Glutamatergic neuron (in vitro differentiated cells): ENCODE measurements at regions not wholly inside any gene's neighbourhood (a gene's known extent, or its start where the extent isn't known, plus 50 kb on each side); places are given as distances from the start of the nearest gene placed in this dataset.

Source experiments
- DNase-seq: peaks from one replicate; pipeline ENCODE4 v3.0.0; 2022
- H3K27ac Mint-ChIP-seq: one replicate; pipeline ENCODE4 v1.8.0; 2020; ENCODE audit warnings: mild to moderate bottlenecking, mixed read lengths, inconsistent platforms; ENCODE audit not compliant: unreplicated experiment
- H3K27me3 Mint-ChIP-seq: one replicate; pipeline ENCODE4 v1.8.0; 2020; ENCODE audit warnings: mild to moderate bottlenecking, moderate library complexity, mixed read lengths, inconsistent platforms; ENCODE audit not compliant: unreplicated experiment
- H3K36me3 Mint-ChIP-seq: one replicate; pipeline ENCODE4 v1.8.0; 2020; ENCODE audit warnings: mild to moderate bottlenecking, mixed read lengths, inconsistent platforms; ENCODE audit not compliant: unreplicated experiment
- H3K4me1 Mint-ChIP-seq: one replicate; pipeline ENCODE4 v1.8.0; 2020; ENCODE audit warnings: mild to moderate bottlenecking, low read depth, mixed read lengths, inconsistent platforms; ENCODE audit not compliant: unreplicated experiment
- H3K4me3 Mint-ChIP-seq: one replicate; pipeline ENCODE4 v1.8.0; 2020; ENCODE audit warnings: mild to moderate bottlenecking, mixed read lengths, inconsistent platforms; ENCODE audit not compliant: unreplicated experiment
- H3K9me3 Mint-ChIP-seq: one replicate; pipeline ENCODE4 v1.8.0; 2020; ENCODE audit warnings: mild to moderate bottlenecking, moderate library complexity, mixed read lengths, inconsistent platforms; ENCODE audit not compliant: unreplicated experiment
- TF ChIP-seq, protein P1 (sequence below): fragments of 200-600 bp; sonication (generic); IDR thresholded peaks from one replicate; pipeline ENCODE4 v1.5.0; 2021; ENCODE audit not compliant: partially characterized antibody, unreplicated experiment

DNA sequence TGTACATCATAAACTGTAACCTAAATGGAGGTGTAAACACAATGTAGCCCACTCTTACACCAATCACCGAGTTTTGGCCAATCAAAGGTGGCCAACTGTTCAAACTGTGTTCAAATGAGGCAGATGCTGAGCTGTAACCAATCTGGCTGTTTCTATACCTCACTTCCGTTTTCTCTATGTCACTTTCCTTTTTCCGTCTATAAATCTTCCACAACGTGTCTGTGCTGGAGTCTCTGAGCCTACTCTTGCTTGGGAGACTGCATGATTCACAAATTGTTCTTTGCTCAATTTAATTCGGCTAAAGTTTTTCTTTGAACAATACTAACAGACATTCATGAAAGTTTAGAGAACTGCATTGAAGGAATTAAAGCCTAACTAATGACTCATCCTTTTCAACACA lies 547.1 kb upstream of the USP15 start:
- no peak for DNase-seq
- Mint-ChIP-seq H3K4me1 (no peaks in the 10 kb centered on the region), H3K9me3 (no peaks in the 10 kb centered on the region), H3K36me3 (no peaks in the 10 kb centered on the region), H3K27me3 (no peaks in the 10 kb centered on the region), H3K4me3 (no peak overlapping the region), H3K27ac (no peak overlapping the region)
- TF ChIP-seq, protein P1, sequence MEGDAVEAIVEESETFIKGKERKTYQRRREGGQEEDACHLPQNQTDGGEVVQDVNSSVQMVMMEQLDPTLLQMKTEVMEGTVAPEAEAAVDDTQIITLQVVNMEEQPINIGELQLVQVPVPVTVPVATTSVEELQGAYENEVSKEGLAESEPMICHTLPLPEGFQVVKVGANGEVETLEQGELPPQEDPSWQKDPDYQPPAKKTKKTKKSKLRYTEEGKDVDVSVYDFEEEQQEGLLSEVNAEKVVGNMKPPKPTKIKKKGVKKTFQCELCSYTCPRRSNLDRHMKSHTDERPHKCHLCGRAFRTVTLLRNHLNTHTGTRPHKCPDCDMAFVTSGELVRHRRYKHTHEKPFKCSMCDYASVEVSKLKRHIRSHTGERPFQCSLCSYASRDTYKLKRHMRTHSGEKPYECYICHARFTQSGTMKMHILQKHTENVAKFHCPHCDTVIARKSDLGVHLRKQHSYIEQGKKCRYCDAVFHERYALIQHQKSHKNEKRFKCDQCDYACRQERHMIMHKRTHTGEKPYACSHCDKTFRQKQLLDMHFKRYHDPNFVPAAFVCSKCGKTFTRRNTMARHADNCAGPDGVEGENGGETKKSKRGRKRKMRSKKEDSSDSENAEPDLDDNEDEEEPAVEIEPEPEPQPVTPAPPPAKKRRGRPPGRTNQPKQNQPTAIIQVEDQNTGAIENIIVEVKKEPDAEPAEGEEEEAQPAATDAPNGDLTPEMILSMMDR = no peak

DNA sequence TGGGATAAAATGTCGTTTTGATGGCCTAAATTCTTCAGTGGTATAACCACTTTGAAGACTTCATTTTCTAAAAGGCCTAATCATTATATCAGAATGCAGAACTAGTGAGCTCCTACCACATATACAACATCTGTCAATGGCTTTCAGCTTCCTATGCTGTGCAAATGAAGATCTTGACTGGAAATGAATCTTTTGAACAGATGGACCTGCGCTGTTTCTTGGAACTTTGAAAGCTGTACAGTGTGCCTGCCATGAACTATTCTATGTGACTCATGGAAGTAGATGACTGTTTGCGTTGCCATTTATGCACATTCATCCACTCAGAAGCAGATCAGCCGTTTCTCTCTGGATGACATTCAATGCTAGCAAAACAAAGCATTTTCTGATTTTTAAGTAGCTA lies 542.2 kb upstream of the USP15 start:
- TF ChIP-seq, protein P1 = no peak
- Mint-ChIP-seq H3K4me3 (no peak overlapping the region), H3K4me1 (no peaks in the 10 kb centered on the region), H3K9me3 (no peaks in the 10 kb centered on the region), H3K27ac (no peak overlapping the region), H3K27me3 (no peaks in the 10 kb centered on the region), H3K36me3 (no peaks in the 10 kb centered on the region)
- no peak for DNase-seq

DNA sequence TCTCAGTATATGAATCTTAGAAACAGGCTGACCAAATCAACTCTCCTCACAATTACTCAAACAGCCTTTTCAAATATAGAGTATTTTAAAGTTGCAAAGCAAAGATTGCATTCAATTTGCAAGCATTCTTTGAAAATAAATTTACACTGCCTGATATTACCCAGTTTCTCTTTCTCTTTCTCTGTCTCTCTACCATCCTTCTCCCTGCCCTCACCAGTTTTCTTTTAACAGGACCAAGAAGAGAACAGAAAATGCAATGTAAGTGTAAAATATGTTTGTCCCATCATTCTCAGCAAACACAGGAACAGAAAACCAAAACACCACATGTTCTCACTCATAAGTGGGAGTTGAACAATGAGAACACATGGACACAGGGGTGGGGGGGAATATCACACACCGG lies 520.3 kb upstream of the USP15 start:
- H3K4me3 Mint-ChIP-seq = no peak overlapping the region
- no peaks in the 10 kb centered on the region for H3K9me3 Mint-ChIP-seq
- H3K36me3 Mint-ChIP-seq = no peaks in the 10 kb centered on the region
- TF ChIP-seq, protein P1 = no peak
- H3K27me3 Mint-ChIP-seq = no peaks in the 10 kb centered on the region
- H3K27ac Mint-ChIP-seq = no peak overlapping the region
- no peak for DNase-seq
- no peaks in the 10 kb centered on the region for H3K4me1 Mint-ChIP-seq

DNA sequence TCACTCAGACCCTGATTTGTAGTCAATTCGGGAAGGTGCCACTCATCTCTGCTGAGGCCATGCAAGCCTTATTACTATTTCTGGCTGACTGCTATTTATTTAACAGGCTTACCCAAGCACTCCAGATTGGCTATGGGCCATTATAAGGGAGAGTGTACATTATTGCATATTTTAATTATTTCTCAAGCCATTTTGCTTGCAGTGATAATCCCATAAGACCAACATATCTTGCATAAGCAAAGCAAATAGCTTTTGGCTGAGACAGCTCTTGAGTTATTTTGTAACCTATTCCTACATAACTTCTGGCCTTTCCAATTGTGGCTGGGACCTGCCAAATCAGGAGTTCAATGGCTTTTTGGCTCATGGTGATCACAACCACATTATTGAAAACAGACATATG lies 509.6 kb upstream of the USP15 start:
- Mint-ChIP-seq H3K4me3 (no peak overlapping the region), H3K9me3 (no peaks in the 10 kb centered on the region), H3K27me3 (no peaks in the 10 kb centered on the region), H3K4me1 (no peaks in the 10 kb centered on the region), H3K27ac (no peak overlapping the region), H3K36me3 (no peaks in the 10 kb centered on the region)
- no peak for DNase-seq
- TF ChIP-seq, protein P1 = no peak

DNA sequence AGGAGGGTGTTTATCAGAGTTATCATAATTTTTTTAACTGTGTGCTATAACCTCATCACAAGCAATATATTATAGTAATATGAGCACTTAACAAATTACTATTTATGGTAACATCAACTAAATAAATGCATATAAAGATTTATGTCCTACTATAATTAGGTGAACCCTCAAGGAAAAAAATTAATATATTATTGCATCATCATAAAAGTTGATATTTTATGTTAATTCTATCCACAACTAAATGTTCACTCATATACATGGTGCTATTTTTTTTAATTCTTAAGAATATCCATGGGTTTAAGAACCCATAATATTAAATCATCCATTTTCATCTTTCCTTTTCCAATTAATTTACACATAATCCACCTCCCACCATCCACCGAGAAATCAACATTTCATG lies 506.0 kb upstream of the USP15 start:
- no peaks in the 10 kb centered on the region for H3K36me3 Mint-ChIP-seq
- no peaks in the 10 kb centered on the region for H3K9me3 Mint-ChIP-seq
- TF ChIP-seq, protein P1 = no peak
- no peaks in the 10 kb centered on the region for H3K4me1 Mint-ChIP-seq
- no peak overlapping the region for H3K27ac Mint-ChIP-seq
- no peaks in the 10 kb centered on the region for H3K27me3 Mint-ChIP-seq
- DNase-seq = no peak
- H3K4me3 Mint-ChIP-seq = no peak overlapping the region
